HepG2 (cell line): ENCODE measurements at regions not wholly inside any gene's neighbourhood (a gene's known extent, or its start where the extent isn't known, plus 50 kb on each side); places are given as distances from the start of the nearest gene placed in this dataset.

ENCODE experiments used
- ATAC-seq: fragments of 200-7000 bp; cut with Tn5 transposase; 3 replicates; pipeline ENCODE4 v1.9.1; 2020; ENCODE audit warnings: mild to moderate bottlenecking, moderate library complexity
- BruUV-seq: library from RNA; stranded (reverse); fragments of 400-500 nt; replicated peaks from 2 replicates; lab custom pipeline; 2021; lab: Mats Ljungman, UMichigan
- CTCF ChIA-PET: fragments of 300-600 bp; formaldehyde crosslinking; extraction: SDS; loops from one replicate; lab custom pipeline; 2021; ENCODE audit warnings: low total read pairs, inconsistent platforms, low intra/inter-chr PET ratio; lab: Yijun Ruan, JAX
- POLR2A ChIA-PET: fragments of 350-600 bp; sonication (Branson Sonifier 250); formaldehyde crosslinking; loops from one replicate; lab custom pipeline; 2020; ENCODE audit warnings: antibody characterized with exemption, inconsistent platforms; lab: Yijun Ruan, JAX
- DNase-seq: peaks from one replicate; pipeline ENCODE4 v3.0.0-alpha.2; 2015; ENCODE audit warnings: low spot score
- FAIRE-seq: peaks from 3 replicates; lab custom pipeline; 2011; peaks lifted over from hg19 to GRCh38; lab: Jason Lieb, UNC
- H2AFZ ChIP-seq: one replicate; pipeline ENCODE4 v1.6.1; 2011; ENCODE audit warnings: low read length, inconsistent platforms
- H3K27ac ChIP-seq: fragments of 300-600 bp; 3 replicates; pipeline ENCODE4 v1.8.0; 2011; ENCODE audit warnings: mixed run types, mild to moderate bottlenecking, mixed read lengths, low read length, inconsistent platforms; ENCODE audit not compliant: insufficient read depth; ENCODE audit errors: extremely low read length
- H3K27me3 ChIP-seq, 2 experiments: fragments of 200-600 bp in 1 of 2; 2 replicates in 1 of 2; 3 replicates in 1 of 2; pipeline versions ENCODE4 v1.6.0 to v1.8.0; 2011; ENCODE audit warnings: low read length in 2 of 2, mild to moderate bottlenecking in 2 of 2, moderate library complexity in 2 of 2, inconsistent platforms in 1 of 2; ENCODE audit not compliant: insufficient read depth in 2 of 2, control insufficient read depth in 1 of 2
- H3K36me3 ChIP-seq, 2 experiments: fragments of 200-600 bp in 1 of 2; replicated peaks in 1 of 2; 2 replicates in 1 of 2; 3 replicates in 1 of 2; pipeline versions ENCODE4 v1.5.1 to v1.8.0; 2011; ENCODE audit warnings: low read length in 2 of 2, inconsistent platforms in 1 of 2; ENCODE audit not compliant: insufficient read depth in 2 of 2, control insufficient read depth in 1 of 2
- H3K4me1 ChIP-seq: 2 replicates; pipeline ENCODE4 v1.5.1; 2012; ENCODE audit warnings: low read length, inconsistent platforms; ENCODE audit not compliant: insufficient read depth
- H3K4me2 ChIP-seq: 2 replicates; pipeline ENCODE4 v1.6.0; 2011; ENCODE audit warnings: low read depth, low read length, inconsistent platforms
- H3K4me3 ChIP-seq, 3 experiments: fragments of 200-600 bp in 1 of 3; sonication (generic), shearing (Covaris generic) in 1 of 3; replicated peaks in 1 of 3; 2 replicates each; pipeline ENCODE4 v1.5.1; 2011 to 2016; ENCODE audit warnings: low read length in 3 of 3, inconsistent platforms in 2 of 3, low read depth in 2 of 3, mild to moderate bottlenecking in 2 of 3, control low read depth in 1 of 3, mixed read lengths in 1 of 3; ENCODE audit not compliant: insufficient read depth in 1 of 3
- H3K79me2 ChIP-seq: one replicate; pipeline ENCODE4 v1.6.1; 2011; ENCODE audit warnings: low read length, inconsistent platforms; ENCODE audit not compliant: insufficient read depth
- H3K9ac ChIP-seq: 2 replicates; pipeline ENCODE4 v1.6.0; 2011; ENCODE audit warnings: mild to moderate bottlenecking, low read depth, low read length, inconsistent platforms; ENCODE audit not compliant: insufficient read depth
- H3K9me3 ChIP-seq: 2 replicates; pipeline ENCODE4 v1.5.1; 2012; ENCODE audit warnings: mild to moderate bottlenecking, low read length
- H4K20me1 ChIP-seq: 2 replicates; pipeline ENCODE4 v1.6.0; 2011; ENCODE audit warnings: inconsistent platforms, mild to moderate bottlenecking, low read length, moderate library complexity; ENCODE audit not compliant: insufficient read depth
- KLF6 ChIP-seq: IDR thresholded peaks from 2 replicates; pipeline ENCODE4 v1.8.0; 2016; ENCODE audit warnings: missing biosample characterization, missing genetic modification reagents
- MIXL1 ChIP-seq: IDR thresholded peaks from 2 replicates; pipeline ENCODE4 v1.6.1; 2016
- MNT ChIP-seq: fragments of 450-650 bp; IDR thresholded peaks from 2 replicates; pipeline ENCODE4 v1.6.1; 2016
- MXD3 ChIP-seq: IDR thresholded peaks from 2 replicates; pipeline ENCODE4 v1.6.1; 2016; ENCODE audit warnings: mild to moderate bottlenecking, missing biosample characterization, missing genetic modification reagents
- PBX2 ChIP-seq: IDR thresholded peaks from 2 replicates; pipeline ENCODE4 v1.6.1; 2016; ENCODE audit warnings: control low read depth
- ZBTB1 ChIP-seq: sonication (generic); formaldehyde crosslinking; IDR thresholded peaks from 2 replicates; pipeline ENCODE4 v1.4.0; 2020; ENCODE audit warnings: missing genetic modification reagents, borderline replicate concordance
- ZFP62 ChIP-seq: sonication (generic); formaldehyde crosslinking; IDR thresholded peaks from 2 replicates; pipeline ENCODE4 v1.4.0; 2020; ENCODE audit warnings: missing genetic modification reagents
- ZNF562 ChIP-seq: sonication (generic); formaldehyde crosslinking; IDR thresholded peaks from 2 replicates; pipeline ENCODE4 v1.8.0; 2022; ENCODE audit warnings: missing genetic modification reagents, borderline replicate concordance
- ZNF576 ChIP-seq: sonication (generic); formaldehyde crosslinking; IDR thresholded peaks from 2 replicates; pipeline ENCODE4 v1.4.0; 2020; ENCODE audit warnings: mild to moderate bottlenecking, missing genetic modification reagents
- WGBS: methylation state at CpG from one replicate; pipeline ENCODE4 v1.1.6; 2017; ENCODE audit warnings: low lambda C conversion rate; 5-methylcytosine and 5-hydroxymethylcytosine counted together
- in situ Hi-C: cut with HindIII; loops from 2 replicates; pipeline ENCODE4 v1.10.0; 2017; ENCODE audit warnings: low pct_unique_long_range_greater_than_20kb; ENCODE audit not compliant: extremely low pct_ligation_motif_present
- intact Hi-C: fragments of 100-400 bp; cut with micrococcal nuclease; formaldehyde crosslinking; loops from one replicate; pipeline ENCODE4 v1.10.0; 2022; ENCODE audit not compliant: unreplicated experiment

GRCh38 chr13:75920536-75920935, 284.4 kb downstream of the LMO7 start:
- ChIA-PET CTCF (no interaction called here), POLR2A (no interaction called here)
- 3% methylated on average over 1 of the region's 1 CpG for WGBS
- no peak overlapping the region for H3K4me3 ChIP-seq
- no peaks in the 10 kb centered on the region for H3K9me3 ChIP-seq
- TF ChIP-seq ZNF562 (CRISPR knock-in tag) (no peak), PBX2 (CRISPR knock-in tag) (no peak), ZNF576 (CRISPR knock-in tag) (no peak), MIXL1 (no peak), ZFP62 (no peak)
- H3K4me1 ChIP-seq = no peaks in the 10 kb centered on the region
- no peaks in the 10 kb centered on the region for H3K36me3 ChIP-seq
- no peaks in the 10 kb centered on the region for H4K20me1 ChIP-seq
- DNase-seq (no peak), ATAC-seq (no peak), FAIRE-seq (no peak)
- no peak overlapping the region for H2AFZ ChIP-seq
- H3K79me2 ChIP-seq = no peaks in the 10 kb centered on the region
- in situ Hi-C loops = no loop called here
- no peak overlapping the region for H3K4me2 ChIP-seq
- no peaks in the 10 kb centered on the region for H3K27me3 ChIP-seq
- BruUV-seq = no TSS peak
- H3K9ac ChIP-seq = no peak overlapping the region
- intact Hi-C loops = no loop called here
- no peak overlapping the region for H3K27ac ChIP-seq

GRCh38 chr13:75919660-75920199, 283.6 kb downstream of the LMO7 start:
- FAIRE-seq (no peak), DNase-seq (no peak), ATAC-seq (no peak)
- Histone ChIP-seq H2AFZ (no peak overlapping the region), H3K79me2 (no peaks in the 10 kb centered on the region), H3K27me3 (no peaks in the 10 kb centered on the region), H3K4me1 (no peaks in the 10 kb centered on the region), H3K4me2 (no peak overlapping the region), H3K4me3 (no peak overlapping the region), H3K9ac (no peak overlapping the region), H4K20me1 (no peaks in the 10 kb centered on the region), H3K9me3 (no peaks in the 10 kb centered on the region), H3K27ac (no peak overlapping the region), H3K36me3 (no peaks in the 10 kb centered on the region)
- POLR2A ChIA-PET = no interaction called here
- in situ Hi-C loops = no loop called here
- intact Hi-C loops = no loop called here
- BruUV-seq = no TSS peak
- TF ChIP-seq MXD3 (CRISPR knock-in tag) (no peak), MNT (peak; percentile 90), ZBTB1 (no peak), KLF6 (CRISPR knock-in tag) (no peak)
- CTCF ChIA-PET = no interaction called here
- 0% methylated on average over 2 of the region's 2 CpGs for WGBS
